Upper lobe of left lung (tissue), 6 donors: ENCODE measurements at regions not wholly inside any gene's neighbourhood (a gene's known extent, or its start where the extent isn't known, plus 50 kb on each side); places are given as distances from the start of the nearest gene placed in this dataset.

Experiments used
- ATAC-seq, 2 donors: fragments of 200-7000 bp; cut with Tn5 transposase; one replicate each; pipeline ENCODE4 v1.9.1; 2022; ENCODE audit warnings: mild to moderate bottlenecking in 2 of 2, moderate library complexity in 2 of 2; ENCODE audit not compliant: low FRiP score in 2 of 2
- DNase-seq, 2 donors: peaks; one replicate each; pipeline ENCODE4 v3.0.0-alpha.2; 2019 to 2020
- H3K27ac ChIP-seq, 4 donors: fragments of 200-600 bp; sonication (generic); one replicate each; pipeline ENCODE4 v1.5.1; 2016 to 2019
- H3K27me3 ChIP-seq, 4 donors: fragments of 200-600 bp; sonication (generic); one replicate each; pipeline ENCODE4 v1.5.1; 2017 to 2019
- H3K36me3 ChIP-seq, 4 donors: fragments of 200-600 bp; sonication (generic); one replicate each; pipeline ENCODE4 v1.5.1; 2016 to 2019
- H3K4me1 ChIP-seq, 4 donors: fragments of 200-600 bp; sonication (generic); one replicate each; pipeline ENCODE4 v1.5.1; 2018 to 2019
- H3K4me3 ChIP-seq, 4 donors: fragments of 200-600 bp; sonication (generic); one replicate each; pipeline ENCODE4 v1.5.1; 2017 to 2019; ENCODE audit warnings: mild to moderate bottlenecking in 2 of 4, moderate library complexity in 1 of 4
- H3K9me3 ChIP-seq, 4 donors: fragments of 200-600 bp; sonication (generic); one replicate each; pipeline ENCODE4 v1.5.1; 2018 to 2019
- CTCF ChIP-seq, 6 experiments: fragments of 450-650 bp in 4 of 6; fragments of 200-600 bp in 2 of 6; sonication (generic) in 2 of 6; IDR thresholded peaks; one replicate each; pipeline ENCODE4 v1.5.1; 2016 to 2019; ENCODE audit warnings: antibody characterized with exemption in 6 of 6
- EP300 ChIP-seq, 4 donors: sonication (generic); formaldehyde crosslinking; IDR thresholded peaks; one replicate each; pipeline ENCODE4 v1.5.1; 2017; ENCODE audit warnings: antibody characterized with exemption in 4 of 4, control low read depth in 2 of 4
- POLR2A ChIP-seq, 4 donors: fragments of 450-650 bp; IDR thresholded peaks; one replicate each; pipeline ENCODE4 v1.5.1; 2016 to 2017; ENCODE audit warnings: antibody characterized with exemption in 4 of 4, mild to moderate bottlenecking in 2 of 4
- POLR2AphosphoS5 ChIP-seq, 2 donors: sonication (generic); formaldehyde crosslinking; IDR thresholded peaks; one replicate each; pipeline ENCODE4 v1.5.1; 2017; ENCODE audit warnings: antibody characterized with exemption in 2 of 2
- WGBS, 2 donors: methylation state at CpG; one replicate each; pipeline ENCODE4 v1.1.5; 2017 to 2018; 5-methylcytosine and 5-hydroxymethylcytosine counted together
- donor health status: DM: no; HTN: no; CAD: no; lungs with moderate emphysema.
- donor health status: DM: no; HTN: yes; CAD: no; lungs with severe emphysema.

- WGBS, 2 donors, result 86 to 98% methylated on average over 2 of the region's 2 CpGs
- no peak overlapping the region for H3K4me3 ChIP-seq
- peaks cover 0 to 6% (median 0%) of the 10 kb centered on the region in 4 donors for H3K4me1 ChIP-seq
- H3K27me3 ChIP-seq, result no peaks in the 10 kb centered on the region
- H3K9me3 ChIP-seq, result no peaks in the 10 kb centered on the region
- no peak overlapping the region for H3K27ac ChIP-seq
- no peak for DNase-seq
- ATAC-seq, result peak in 1 of 2 donors; percentile 46
- no peaks in the 10 kb centered on the region for H3K36me3 ChIP-seq
- TF ChIP-seq CTCF (IDR thresholded peaks at IDR 0.05) (no peak), POLR2AphosphoS5 (IDR thresholded peaks at IDR 0.05) (no peak), EP300 (IDR thresholded peaks at IDR 0.05) (no peak), POLR2A (IDR thresholded peaks at IDR 0.05) (no peak)
Measured at GRCh38 chr2:173762864-173763263, 202.3 kb downstream of the SP3 start.

- Histone ChIP-seq H3K27ac (no peak overlapping the region), H3K4me1 (peaks cover 0 to 6% (median 0%) of the 10 kb centered on the region in 4 donors), H3K36me3 (no peaks in the 10 kb centered on the region), H3K9me3 (no peaks in the 10 kb centered on the region), H3K4me3 (no peak overlapping the region), H3K27me3 (no peaks in the 10 kb centered on the region)
- TF ChIP-seq CTCF (IDR thresholded peaks at IDR 0.05) (no peak), POLR2A (IDR thresholded peaks at IDR 0.05) (no peak), EP300 (IDR thresholded peaks at IDR 0.05) (no peak), POLR2AphosphoS5 (IDR thresholded peaks at IDR 0.05) (no peak)
- WGBS, 2 donors, result 71 to 84% methylated on average over 1 of the region's 1 CpG
- DNase-seq, result no peak
- no peak for ATAC-seq
Measured at GRCh38 chr2:173763641-173764040, 201.5 kb downstream of the SP3 start.

- no peak for TF ChIP-seq POLR2A (IDR thresholded peaks at IDR 0.05)
- no peak for TF ChIP-seq EP300 (IDR thresholded peaks at IDR 0.05)
- TF ChIP-seq CTCF (IDR thresholded peaks at IDR 0.05), result no peak
- no peak for TF ChIP-seq POLR2AphosphoS5 (IDR thresholded peaks at IDR 0.05)
- 71 to 72% methylated on average over 6 of the region's 6 CpGs for WGBS, 2 donors
- H3K27ac ChIP-seq, result no peak overlapping the region
Measured at GRCh38 chr2:173764094-173764493, 201.1 kb downstream of the SP3 start.

GRCh38 chr2:173766537-173767289 lies 198.5 kb downstream of the SP3 start:
- DNase-seq (no peak), ATAC-seq (no peak)
- H3K9me3 ChIP-seq, result no peaks in the 10 kb centered on the region
- H3K36me3 ChIP-seq, result no peaks in the 10 kb centered on the region
- WGBS, 2 donors, result 70% methylated on average over 8 of the region's 8 CpGs
- no peak for TF ChIP-seq CTCF (IDR thresholded peaks at IDR 0.05)
- no peak for TF ChIP-seq EP300 (IDR thresholded peaks at IDR 0.05)
- TF ChIP-seq POLR2AphosphoS5 (IDR thresholded peaks at IDR 0.05), result no peak
- TF ChIP-seq POLR2A (IDR thresholded peaks at IDR 0.05), result no peak
- H3K27ac ChIP-seq, result no peak overlapping the region
- H3K4me1 ChIP-seq, result no peaks in the 10 kb centered on the region
- H3K27me3 ChIP-seq, result no peaks in the 10 kb centered on the region
- H3K4me3 ChIP-seq, result no peak overlapping the region

More at GRCh38 chr2:173764094-173764493, 201.1 kb downstream of the SP3 start:
- DNase-seq (no peak), ATAC-seq (no peak)
- Histone ChIP-seq H3K9me3 (no peaks in the 10 kb centered on the region), H3K36me3 (no peaks in the 10 kb centered on the region), H3K27me3 (no peaks in the 10 kb centered on the region), H3K4me1 (peaks cover 0 to 6% (median 0%) of the 10 kb centered on the region in 4 donors), H3K4me3 (no peak overlapping the region)
